DMS 273 treated with DMSO at 0.1 percent for 48 hours (cell line): ENCODE measurements at regions not wholly inside any gene's neighbourhood (a gene's known extent, or its start where the extent isn't known, plus 50 kb on each side); places are given as distances from the start of the nearest gene placed in this dataset.

Source experiments
- DNase-seq: peaks from one replicate; lab custom pipeline; 2025; lab: John Stamatoyannopoulos, UW

DNA sequence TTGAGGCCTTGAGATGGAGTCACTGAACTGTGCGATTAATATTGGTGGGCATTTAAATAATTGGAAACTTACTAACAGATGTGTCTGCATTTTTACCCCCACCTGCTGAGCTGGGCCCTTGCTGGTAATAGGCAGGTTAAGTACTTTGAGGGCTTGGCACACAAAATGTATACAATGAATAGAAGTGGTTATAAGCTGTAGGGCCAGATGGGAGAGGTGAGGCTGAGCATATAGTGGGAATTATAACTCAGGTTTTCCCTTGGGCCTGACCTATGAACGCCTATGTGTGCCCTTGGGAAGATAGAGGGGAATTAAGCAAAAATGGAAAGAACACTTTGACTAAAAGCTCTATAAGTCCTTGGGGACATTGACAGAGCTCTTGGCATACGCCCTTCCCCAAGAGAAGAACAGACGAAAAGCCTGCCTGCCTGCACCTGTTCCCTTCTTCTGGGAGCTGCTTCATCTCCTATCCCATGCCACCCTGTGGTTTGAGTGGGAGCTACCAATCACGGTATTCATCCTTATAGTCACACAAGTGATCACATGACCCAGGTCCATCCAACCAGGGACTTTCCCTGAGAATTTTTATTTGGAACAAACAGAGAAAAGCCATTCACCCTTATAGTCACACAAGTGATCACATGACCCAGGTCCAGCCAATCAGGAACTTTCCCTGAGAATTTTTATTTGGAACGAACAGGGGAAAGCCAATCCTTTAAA is 260.7 kb upstream of the CSF3R start:
- DNase-seq, result peak; percentile 79

DNA sequence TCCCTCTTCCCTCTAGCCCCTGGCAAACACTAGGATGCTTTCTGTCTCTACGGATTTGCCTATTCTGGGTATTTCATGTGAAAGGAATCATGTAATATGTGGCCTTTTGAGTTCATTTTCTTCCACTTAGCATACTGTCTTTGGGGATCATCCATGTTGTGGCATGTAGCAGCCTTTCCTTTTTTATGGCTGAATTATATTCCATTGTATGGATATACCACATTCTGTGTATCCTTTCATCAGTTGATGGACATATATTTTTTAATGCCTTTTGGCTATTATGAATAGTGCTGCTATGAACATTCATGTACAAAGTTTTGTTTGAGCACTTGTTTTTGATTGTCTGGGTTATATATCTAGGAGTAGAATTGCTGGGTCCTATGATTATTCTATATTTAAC is 258.4 kb upstream of the CSF3R start:
- no peak for DNase-seq

DNA sequence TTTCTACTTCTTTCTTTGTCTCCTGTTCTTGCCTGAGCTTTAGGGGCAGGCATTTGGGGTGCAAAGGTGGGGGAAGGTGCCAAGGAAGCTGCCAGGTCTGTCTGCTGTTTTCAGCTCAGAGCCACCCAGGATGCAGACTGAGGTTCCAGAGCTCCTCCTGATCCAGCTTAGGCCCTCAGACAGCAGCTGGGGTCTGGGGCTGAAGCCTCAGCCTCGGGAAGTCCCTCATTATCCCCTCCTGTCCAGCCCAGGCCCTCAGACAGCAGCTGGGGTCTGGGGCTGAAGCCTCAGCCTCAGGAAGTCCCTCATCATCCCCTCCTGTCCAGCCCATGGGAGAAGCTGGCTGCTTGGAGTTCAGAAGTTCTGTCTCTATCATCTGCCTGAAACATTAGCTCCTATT is 257.7 kb upstream of the CSF3R start:
- no peak for DNase-seq

DNA sequence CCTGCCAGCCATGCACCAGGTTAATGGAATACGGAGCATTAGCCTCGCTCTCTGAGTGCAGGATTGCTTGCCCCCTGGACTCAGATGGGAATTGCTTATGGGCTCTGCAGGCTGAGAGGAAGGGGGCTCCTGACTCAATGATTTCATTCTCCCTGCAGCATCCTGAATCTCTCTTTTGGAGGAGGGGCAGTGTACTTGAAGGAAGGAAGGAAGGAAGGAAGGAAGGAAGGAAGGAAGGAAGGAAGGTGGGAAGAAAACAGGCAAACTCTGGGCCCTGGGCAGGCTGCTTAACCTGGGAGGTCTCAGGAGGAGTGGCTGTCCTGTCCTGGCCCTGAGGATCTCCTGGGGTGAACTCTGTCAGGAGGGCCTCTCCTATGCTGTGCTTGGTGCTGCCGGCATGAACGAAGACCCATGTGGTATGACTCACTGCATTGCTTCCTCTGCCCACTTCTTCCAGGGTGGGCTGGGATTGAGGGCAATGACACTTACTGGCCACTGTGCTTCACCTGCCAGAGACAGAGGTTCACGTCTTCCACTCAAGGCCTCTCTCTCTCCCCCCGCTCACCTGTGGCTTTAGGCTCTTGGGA is 257.1 kb upstream of the CSF3R start:
- DNase-seq, result no peak

DNA sequence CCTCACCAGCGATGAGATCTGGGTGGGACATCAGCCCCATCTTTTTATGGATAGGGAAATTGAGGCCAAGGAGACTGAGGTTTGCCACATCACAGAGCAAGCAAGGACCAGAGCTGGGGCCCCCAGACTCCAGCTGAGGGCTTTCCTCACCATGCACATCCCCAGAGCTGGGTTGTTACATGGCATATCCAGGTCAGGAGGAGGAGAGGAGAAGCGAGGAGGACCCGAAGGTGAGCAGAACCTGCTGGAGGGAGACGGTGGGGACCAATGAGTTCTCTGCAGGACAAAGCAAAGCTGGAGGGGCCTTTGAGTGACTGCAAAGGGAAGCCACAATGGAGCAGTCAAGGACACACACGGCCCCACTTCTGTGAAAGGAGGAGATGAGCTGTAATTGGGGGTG is 255.5 kb upstream of the CSF3R start:
- DNase-seq, result no peak

DNA sequence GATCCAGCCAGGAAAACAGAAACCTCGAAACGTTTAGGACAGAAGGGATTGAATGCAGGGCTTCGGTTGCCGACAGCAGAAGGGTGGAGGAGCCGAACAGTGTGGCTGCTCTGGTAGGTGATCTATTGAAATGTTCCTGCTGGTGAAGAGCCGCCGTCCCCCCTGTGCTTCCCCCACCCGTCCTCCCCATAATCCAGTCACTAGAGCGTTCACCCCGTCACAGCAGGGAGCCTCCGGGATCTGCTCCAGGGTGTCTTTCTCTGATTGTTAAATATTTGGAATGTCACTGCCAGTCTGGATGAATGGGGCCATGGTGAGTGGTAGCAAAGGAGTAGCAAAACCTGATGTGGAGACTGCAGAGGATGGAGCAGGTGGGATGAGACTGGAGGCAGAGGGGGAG is 255.1 kb upstream of the CSF3R start:
- no peak for DNase-seq

DNA sequence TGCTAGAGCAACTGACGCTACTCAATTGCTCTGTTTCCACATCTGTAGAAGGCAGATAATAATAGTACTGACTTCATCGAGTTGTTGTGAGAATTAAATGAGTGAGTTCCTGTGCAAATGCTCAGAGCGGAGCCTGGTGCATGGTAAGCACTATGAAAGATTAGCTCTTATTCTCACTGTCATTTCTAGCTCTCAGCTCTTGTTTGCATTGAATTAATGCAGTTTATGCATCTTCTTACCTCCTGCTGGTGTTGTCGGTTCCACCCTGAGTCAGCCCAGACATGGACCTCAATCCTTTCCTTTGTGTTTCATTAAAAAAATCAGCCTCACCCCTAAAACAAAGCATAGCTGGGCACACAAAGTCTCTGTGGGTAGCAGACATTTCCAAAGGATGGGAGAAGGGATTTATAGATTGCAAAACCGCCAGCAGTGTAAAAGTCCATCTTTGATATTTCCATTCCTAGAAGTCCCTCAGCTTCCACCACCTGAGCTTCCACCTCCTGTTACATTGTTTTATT is 254.4 kb upstream of the CSF3R start:
- DNase-seq, result no peak

DNA sequence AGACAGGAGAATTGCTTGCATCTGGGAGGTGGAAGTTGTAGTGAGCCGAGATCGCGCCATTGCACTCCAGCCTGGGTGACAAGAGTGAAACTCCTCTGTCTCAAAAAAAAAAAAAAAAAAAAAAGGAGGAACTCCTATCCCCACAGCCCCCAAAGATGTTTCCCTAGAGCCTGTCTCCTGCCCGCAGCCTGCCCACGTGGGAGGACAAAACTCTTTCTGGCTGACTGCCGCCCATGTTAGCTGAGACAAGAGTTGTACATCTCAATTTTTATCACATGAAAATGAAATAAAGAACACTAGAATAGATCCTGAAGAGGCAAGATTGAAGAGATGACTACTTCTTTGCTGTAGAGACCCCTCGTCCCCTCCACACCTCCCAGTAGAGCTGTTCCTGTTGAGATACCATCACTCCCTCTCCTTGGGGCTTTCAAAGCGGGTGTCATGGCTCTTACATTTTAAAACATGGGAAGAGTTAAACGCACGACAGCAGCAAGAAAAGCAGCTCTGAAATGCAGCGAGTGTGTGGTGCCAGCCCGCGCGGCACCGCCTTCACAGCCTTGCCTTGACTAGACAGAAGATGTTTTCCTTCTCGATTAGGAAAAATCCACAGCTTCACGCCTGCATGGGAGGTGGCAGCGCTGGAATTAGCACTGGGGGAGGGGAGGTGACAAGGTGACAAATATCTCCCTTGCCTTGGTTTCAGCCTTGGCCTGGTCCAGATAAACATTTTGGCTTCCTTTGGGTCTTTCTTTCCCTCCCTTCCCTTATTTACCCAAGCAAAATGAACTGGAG is 253.4 kb upstream of the CSF3R start:
- DNase-seq, result no peak

DNA sequence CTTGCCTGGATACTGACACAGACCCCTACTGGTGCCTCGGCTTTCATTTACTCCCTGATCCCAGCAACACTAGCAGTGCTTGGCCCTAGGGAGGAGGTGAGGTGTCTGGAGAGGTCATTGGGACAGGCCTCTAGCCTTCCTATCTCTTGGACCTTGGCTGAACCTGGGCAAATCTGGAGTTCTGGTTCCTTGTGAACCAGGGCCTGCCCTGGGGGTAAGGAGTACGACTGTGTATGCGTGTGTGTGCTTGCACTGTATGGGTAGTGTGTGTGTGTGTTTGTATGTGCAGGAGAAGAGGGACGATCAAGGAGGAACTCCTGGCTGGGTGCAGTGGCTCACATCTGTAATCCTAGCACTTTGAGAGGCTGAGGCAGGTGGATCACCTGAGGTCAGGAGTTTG is 252.7 kb upstream of the CSF3R start:
- no peak for DNase-seq

DNA sequence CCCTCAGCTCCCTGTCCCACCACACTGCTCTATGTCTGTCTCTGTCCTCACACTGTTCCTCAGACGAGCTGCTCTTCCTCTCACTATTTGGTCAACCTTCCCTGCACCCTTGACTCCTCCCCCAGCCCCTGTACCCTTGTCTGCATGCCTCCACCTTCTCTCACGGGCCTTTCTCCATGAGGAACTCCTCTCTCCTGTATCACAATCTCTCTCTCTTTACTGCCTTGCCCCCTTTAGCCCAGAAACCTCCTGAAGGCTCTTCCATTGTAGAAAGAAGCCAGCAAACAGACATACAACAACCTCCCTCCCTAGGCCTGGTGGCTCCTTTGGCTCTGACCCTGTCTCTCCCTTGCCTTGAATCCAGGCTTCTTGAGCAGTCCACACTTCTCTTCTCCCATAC is 251.6 kb upstream of the CSF3R start:
- no peak for DNase-seq

DNA sequence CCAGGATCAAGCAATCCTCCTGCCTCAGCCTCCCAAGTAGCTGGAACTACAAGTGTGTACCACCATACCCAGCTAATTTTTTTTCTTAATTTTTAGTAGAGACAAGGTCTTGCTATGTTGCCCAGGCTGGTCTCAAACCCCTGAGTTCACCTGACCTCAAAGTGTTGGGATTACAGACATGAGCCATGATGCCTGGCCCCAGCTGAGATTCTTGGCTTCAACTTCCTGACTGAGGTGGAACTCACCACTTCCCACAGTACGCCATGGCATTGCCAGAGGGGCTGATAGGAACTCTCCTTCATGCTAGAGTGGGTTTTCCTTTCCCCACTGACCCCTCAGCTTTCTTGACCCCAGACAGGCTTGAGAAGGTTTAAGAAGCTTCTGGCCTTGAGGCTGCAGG is 251.0 kb upstream of the CSF3R start:
- DNase-seq, result no peak

DNA sequence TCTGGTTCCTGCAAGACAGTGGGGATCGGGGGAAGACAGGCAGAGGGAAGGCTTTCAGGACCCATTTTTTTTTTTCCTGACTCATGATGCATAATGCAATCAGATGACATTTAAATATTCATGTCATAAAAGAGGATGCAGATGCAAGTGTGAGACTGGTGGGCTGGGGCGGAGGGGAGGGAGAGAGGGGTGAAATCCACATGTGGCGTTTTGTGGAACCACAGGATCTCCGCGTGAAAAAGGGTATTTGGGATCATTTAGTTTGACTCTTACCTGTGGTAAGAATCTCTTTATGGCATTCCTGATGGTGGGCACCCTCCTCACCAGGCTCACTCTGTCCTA is 249.3 kb upstream of the CSF3R start:
- no peak for DNase-seq

DNA sequence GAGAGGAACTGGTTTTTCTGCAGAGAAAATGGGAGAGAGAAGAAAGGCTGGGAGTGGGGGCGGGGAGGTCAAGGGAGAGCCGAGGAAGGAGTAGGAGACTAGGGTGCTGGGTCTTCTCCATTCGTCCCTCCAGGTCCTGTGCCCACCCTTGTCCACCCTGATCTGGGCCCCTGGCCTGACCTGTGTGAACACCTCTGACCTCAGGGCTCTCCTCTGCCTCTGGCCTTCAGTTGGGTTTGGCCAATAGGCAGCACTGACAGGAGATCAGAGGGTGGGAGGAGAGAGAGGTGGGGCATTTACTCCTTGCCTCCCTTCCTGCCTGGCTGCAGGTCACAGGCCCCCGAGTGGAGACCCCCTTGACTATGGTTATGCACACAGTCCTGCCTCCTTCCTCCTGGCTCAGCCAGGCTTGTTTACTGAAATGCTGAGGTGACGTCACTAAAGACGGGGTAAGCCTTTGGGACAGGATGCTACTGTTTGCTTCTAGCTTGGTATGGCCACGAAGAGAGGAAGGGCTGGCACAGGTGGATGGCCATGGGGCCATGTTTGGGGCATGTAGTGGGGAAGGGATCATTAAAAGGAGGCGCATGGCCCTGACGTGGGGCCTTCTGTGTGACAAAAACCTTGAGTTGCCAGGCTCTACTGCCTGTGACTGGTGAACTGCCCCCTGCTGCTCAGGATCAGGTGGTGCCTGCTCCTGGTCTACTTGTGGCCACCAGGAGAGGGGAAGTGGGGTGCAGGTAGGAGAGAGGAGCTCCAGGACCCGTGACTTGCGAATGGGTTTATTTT is 248.7 kb upstream of the CSF3R start:
- DNase-seq, result no peak

DNA sequence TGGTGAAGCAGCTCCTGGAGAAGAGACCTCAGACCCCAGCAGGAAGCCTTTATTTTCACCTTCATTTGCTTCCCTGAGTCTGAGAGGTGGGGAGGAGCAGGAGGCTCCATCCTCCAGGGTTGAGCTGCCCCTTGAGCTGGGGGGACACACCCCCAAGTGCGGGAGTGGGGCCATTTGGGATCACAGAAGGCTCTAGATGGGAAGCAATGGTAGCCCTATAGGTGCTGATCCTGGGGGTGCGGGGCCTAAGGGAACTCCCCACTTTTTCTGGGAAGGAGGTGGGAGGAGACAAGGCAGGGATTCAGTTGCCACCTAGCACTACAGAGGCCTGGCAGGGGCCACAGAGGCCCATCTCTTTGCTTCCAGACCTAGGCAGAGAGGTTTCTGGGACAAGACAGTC is 247.9 kb upstream of the CSF3R start:
- DNase-seq, result no peak

DNA sequence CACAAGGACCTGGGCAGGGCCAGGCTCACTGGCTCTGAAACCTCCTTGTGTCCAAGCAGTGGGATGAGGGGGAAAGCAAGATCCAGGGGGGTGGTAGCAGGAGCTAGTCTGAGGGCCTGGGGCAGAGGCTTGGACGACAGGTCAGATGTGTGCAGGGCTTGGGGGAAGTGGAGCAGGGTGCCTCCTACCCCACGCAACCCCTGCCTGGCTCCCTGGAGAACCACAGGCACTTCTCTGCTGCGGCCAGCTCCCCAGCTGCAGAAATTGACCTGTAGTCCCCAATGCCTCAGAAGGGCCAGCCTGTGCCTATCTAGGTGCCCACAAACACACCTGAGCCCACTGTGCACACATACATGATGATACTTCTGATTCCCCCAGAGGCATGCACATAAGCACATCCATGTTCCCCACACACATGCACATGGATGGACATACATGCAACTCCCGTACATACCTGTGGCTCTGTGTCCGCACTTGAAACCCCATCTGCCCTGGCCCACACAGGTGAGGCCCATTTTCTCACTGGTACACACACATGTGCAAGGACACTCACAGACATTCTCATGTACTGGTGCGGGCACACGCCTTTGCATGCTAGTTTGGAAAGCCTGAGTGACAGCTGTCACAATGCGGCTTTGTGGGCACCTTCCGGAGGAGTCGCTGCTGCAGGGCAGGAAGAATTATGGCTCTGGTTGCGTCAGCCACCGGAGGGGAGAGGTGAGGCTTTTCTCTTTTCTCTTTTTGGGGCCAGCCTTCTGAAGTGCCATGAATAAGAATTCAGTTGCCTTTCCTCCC is 247.2 kb upstream of the CSF3R start:
- DNase-seq, result no peak

DNA sequence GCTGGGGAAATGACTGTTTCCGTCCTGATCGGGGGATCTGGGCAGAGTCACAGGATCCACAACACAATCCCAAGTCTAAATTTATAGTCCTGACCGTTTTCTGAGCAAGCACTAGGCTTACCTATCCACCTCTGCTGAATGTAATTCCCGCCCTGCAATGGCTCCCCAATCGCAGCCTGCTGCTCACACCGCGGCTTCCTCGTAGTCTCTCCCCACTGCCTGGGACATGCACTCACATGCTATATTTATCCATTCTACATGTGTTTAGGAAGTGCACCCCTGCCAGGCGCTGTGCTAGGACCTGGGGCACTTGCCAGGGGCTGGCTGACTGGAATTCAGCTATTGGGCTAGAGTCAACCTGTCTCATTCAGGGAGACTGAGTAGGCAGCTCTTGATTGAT is 246.6 kb upstream of the CSF3R start:
- no peak for DNase-seq

DNA sequence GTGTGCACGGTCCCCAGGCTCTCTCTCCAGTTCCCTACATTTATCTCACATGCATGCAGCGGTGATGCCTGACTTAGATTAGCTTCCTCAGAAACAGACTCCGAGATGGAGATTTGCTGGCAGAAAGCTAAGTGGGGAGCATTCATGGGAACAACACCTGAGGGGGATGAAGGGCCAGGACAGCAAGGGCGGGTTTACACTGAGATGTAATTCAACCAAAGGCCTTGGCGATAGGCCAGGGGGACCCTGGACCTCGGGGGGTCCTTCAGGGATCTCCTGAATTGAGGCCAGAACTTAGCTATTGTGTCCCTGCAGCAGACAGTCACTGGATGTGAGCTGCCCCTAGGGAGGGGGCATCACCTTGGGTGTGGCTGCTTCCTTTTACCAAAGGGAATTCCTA is 246.1 kb upstream of the CSF3R start:
- DNase-seq, result no peak

DNA sequence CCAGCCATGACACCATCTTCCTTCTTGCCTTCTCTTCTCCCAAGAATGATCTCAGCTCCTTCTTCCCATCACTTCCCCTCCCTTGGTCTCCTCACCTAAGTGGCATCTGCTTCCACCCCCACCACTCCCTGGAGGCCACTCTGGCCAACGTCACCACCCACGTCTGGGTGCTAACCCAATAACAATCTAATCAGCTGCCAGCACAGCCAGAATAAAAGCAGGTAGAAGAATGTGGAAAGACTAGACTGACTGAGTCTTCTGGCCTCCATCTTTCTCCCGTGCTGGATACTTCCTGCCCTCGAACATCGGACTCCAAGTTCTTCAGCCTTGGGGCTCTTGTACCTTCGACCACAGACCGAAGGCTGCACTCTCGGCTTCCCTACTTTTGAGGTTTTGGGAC is 245.3 kb upstream of the CSF3R start:
- no peak for DNase-seq

DNA sequence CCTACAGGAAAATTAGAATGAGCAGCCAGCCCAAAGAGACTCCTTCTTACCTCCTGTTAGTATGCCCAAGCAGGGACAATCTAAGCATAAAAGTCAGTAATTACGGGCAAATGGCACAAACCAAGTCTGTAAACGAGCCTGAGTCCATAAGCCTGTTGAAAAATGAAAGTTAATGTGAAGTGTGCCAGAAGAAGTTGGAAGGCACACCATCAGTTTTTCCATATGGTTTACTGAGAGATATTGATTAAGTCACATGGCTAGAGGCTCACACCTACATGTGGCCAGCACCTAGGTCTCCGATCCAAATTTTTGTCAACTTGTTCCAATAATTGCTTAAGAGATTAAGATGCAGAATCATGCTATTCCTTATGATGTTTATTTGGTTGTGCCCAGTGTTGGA is 242.4 kb upstream of the CSF3R start:
- DNase-seq, result no peak

DNA sequence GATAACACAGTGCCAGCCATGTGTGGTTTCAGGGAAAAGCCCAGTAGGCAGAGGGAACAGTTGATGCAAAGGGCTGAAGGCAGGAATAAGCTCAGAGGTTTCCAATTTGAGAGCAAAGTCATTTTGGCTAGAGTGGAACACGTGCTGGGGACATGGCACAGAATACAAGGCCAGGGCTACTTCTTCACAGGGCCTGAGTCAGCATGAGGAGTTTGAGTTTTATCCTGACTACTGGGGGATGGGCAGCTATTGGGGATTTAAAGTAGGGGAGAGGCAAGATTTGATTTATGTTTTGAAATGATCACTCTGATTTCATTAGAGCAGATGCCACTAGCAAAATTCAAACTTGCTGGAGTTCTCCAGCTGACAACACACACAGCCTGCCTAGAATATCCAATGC is 241.1 kb upstream of the CSF3R start:
- DNase-seq, result no peak

DNA sequence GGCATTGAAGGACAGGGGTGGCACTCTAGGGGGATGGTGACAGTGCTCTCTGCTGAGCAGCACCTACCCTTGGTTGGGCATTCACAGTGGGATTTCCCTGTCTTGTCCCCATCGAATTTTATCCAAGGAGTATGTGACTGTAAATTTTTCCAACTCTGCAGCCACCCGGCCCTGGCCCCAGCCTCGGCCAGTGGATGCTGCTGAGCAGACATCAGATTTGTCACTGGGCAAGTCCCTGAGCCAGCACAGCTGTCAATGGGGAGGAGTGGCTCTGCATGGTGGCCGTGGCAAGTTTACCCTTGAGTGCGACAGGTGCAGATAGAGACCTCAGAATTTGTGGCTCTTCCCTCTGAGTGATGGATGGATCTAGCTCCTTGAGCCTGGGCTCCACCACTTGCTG is 240.2 kb upstream of the CSF3R start:
- no peak for DNase-seq

DNA sequence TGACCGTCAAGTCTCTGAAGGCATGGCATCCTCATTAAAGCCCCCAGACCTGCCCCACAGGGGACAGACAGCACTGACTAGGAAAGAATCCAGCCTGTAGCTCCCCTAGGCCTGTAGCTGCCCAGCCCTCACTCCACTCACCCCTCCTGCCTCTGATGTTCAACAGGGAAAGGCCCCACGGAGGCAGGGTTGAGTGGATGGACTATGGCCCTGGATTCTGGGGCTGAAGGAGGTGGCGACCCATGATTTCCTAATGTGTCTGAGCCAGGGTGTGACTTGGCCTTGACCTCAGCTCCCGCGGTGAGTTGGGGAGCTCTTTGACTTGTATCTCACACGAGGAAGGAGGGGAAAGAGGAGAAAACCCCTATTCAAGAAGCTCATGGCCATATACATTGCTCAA is 238.5 kb upstream of the CSF3R start:
- DNase-seq, result no peak
